Suprapubic skin (tissue), 4 donors: ENCODE measurements at regions not wholly inside any gene's neighbourhood (a gene's known extent, or its start where the extent isn't known, plus 50 kb on each side); places are given as distances from the start of the nearest gene placed in this dataset.

Experiments used
- CTCF ChIP-seq, 2 donors: fragments of 200-600 bp in 1 of 2; fragments of 450-650 bp in 1 of 2; sonication (generic) in 1 of 2; IDR thresholded peaks; one replicate each; pipeline ENCODE4 v1.5.1; 2016 to 2019; ENCODE audit warnings: antibody characterized with exemption in 2 of 2, mild to moderate bottlenecking in 1 of 2, moderate library complexity in 1 of 2
- POLR2A ChIP-seq, 2 donors: fragments of 450-650 bp; IDR thresholded peaks; one replicate each; pipeline ENCODE4 v1.6.1; 2017; ENCODE audit warnings: antibody characterized with exemption in 2 of 2, mild to moderate bottlenecking in 2 of 2, moderate library complexity in 2 of 2
- POLR2AphosphoS5 ChIP-seq, 3 donors: sonication (generic); formaldehyde crosslinking; IDR thresholded peaks; one replicate each; pipeline ENCODE4 v1.6.1; 2017; ENCODE audit warnings: antibody characterized with exemption in 3 of 3

- TF ChIP-seq POLR2AphosphoS5 (IDR thresholded peaks at IDR 0.05) (no peak), POLR2A (IDR thresholded peaks at IDR 0.05) (no peak), CTCF (IDR thresholded peaks at IDR 0.05) (no peak)
Measured at GRCh38 chr12:126312457-126312856, 1247.2 kb downstream of the AACS start.
